ENCODE measurements at regions not wholly inside any gene's neighbourhood (a gene's known extent, or its start where the extent isn't known, plus 50 kb on each side); places are given as distances from the start of the nearest gene placed in this dataset.

- TF ChIP-seq CTCF (tag by site-specific recombination; IDR thresholded peaks at IDR 0.05) (no peak), TSHZ1 (tag by site-specific recombination; IDR thresholded peaks at IDR 0.05; ENCODE audit: borderline replicate concordance) (no peak), HOXA7 (CRISPR knock-in tag; IDR thresholded peaks at IDR 0.05; ENCODE audit: borderline replicate concordance) (no peak), ZNF561 (tag by site-specific recombination; IDR thresholded peaks at IDR 0.05; ENCODE audit: borderline replicate concordance) (no peak), ATF2 (tag by site-specific recombination; IDR thresholded peaks at IDR 0.05; ENCODE audit: low read depth) (no peak), ZFP41 (tag by site-specific recombination; IDR thresholded peaks at IDR 0.05; ENCODE audit: borderline replicate concordance) (no peak), ZNF768 (tag by site-specific recombination; IDR thresholded peaks at IDR 0.05) (no peak), ZXDB (tag by site-specific recombination; IDR thresholded peaks at IDR 0.05) (no peak), WT1 (tag by site-specific recombination; IDR thresholded peaks at IDR 0.05) (no peak), REST (tag by site-specific recombination; IDR thresholded peaks at IDR 0.05) (no peak)
Observed at GRCh38 chr20:24789877-24790276, 159.2 kb upstream of the CST7 start.
